ENCODE measurements at regions not wholly inside any gene's neighbourhood (a gene's known extent, or its start where the extent isn't known, plus 50 kb on each side); places are given as distances from the start of the nearest gene placed in this dataset.

DNA sequence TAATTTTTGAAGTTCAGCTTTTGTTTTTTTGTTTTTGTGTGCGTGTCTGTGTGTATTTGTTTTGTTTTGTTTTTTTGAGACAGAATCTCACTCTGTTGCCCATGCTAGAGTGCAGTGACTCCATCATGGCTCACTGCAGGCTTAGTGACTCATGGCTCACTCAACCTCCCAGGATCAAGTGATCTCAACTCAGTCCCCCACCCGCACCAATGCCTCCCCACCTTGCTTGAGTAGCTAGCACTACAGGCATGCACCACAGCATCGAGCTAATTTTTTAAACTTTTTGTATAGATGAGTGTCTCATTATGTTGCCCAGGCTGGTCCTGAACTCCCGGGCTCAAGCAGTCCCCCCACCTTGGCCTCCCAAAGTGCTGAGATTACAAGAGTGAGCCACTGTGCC, 981.4 kb downstream of the BCL11B start:
- TF ChIP-seq, protein P1, sequence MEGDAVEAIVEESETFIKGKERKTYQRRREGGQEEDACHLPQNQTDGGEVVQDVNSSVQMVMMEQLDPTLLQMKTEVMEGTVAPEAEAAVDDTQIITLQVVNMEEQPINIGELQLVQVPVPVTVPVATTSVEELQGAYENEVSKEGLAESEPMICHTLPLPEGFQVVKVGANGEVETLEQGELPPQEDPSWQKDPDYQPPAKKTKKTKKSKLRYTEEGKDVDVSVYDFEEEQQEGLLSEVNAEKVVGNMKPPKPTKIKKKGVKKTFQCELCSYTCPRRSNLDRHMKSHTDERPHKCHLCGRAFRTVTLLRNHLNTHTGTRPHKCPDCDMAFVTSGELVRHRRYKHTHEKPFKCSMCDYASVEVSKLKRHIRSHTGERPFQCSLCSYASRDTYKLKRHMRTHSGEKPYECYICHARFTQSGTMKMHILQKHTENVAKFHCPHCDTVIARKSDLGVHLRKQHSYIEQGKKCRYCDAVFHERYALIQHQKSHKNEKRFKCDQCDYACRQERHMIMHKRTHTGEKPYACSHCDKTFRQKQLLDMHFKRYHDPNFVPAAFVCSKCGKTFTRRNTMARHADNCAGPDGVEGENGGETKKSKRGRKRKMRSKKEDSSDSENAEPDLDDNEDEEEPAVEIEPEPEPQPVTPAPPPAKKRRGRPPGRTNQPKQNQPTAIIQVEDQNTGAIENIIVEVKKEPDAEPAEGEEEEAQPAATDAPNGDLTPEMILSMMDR (IDR thresholded peaks at IDR 0.05) = no peak
- no peak for TF ChIP-seq ZFX (IDR thresholded peaks at IDR 0.05; ENCODE audit: borderline replicate concordance)
